Progenitor cell of endocrine pancreas (in vitro differentiated cells): ENCODE measurements at regions not wholly inside any gene's neighbourhood (a gene's known extent, or its start where the extent isn't known, plus 50 kb on each side); places are given as distances from the start of the nearest gene placed in this dataset.

Experiments used
- DNase-seq: peaks from one replicate; pipeline ENCODE4 v3.0.0; 2021; ENCODE audit warnings: low spot score; ENCODE audit not compliant: unreplicated experiment
- H3K27ac Mint-ChIP-seq: 2 replicates; pipeline ENCODE4 v1.8.0; 2021; ENCODE audit warnings: mild to moderate bottlenecking, moderate library complexity, mixed read lengths
- H3K27me3 Mint-ChIP-seq: 2 replicates; pipeline ENCODE4 v1.8.0; 2021; ENCODE audit warnings: mixed read lengths
- H3K36me3 Mint-ChIP-seq: 2 replicates; pipeline ENCODE4 v1.8.0; 2022; ENCODE audit warnings: mixed read lengths; ENCODE audit not compliant: insufficient read depth
- H3K4me1 Mint-ChIP-seq: 2 replicates; pipeline ENCODE4 v1.8.0; 2021; ENCODE audit warnings: low read depth, mixed read lengths
- H3K4me3 Mint-ChIP-seq: 2 replicates; pipeline ENCODE4 v1.8.0; 2021; ENCODE audit warnings: low read depth, mild to moderate bottlenecking, moderate library complexity, mixed read lengths
- H3K9me3 Mint-ChIP-seq: 2 replicates; pipeline ENCODE4 v1.8.0; 2021; ENCODE audit warnings: low read depth, mixed read lengths
- TF ChIP-seq, protein P1 (sequence below): fragments of 200-600 bp; sonication (generic); IDR thresholded peaks from one replicate; pipeline ENCODE4 v1.5.0; 2021; ENCODE audit warnings: antibody characterized with exemption, mild to moderate bottlenecking; ENCODE audit not compliant: unreplicated experiment

DNA sequence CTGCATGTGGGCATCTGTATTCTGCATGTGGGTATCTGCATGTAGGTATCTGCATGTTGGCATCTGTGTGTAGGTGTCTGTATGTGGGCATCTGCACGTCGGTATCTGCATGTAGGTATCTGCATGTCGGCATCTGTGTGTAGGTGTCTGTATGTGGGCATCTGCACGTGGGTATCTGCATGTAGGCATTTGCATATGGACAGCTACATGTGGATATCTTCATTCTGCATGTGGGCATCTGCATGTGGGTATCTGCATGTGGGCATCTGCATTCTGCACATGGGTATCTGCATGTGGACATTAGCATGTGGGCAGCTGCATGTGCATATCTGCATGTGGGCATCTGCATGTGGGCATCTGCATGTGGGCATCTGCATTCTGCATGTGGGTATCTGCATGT is 537.4 kb downstream of the RNF144A start:
- TF ChIP-seq, protein P1, sequence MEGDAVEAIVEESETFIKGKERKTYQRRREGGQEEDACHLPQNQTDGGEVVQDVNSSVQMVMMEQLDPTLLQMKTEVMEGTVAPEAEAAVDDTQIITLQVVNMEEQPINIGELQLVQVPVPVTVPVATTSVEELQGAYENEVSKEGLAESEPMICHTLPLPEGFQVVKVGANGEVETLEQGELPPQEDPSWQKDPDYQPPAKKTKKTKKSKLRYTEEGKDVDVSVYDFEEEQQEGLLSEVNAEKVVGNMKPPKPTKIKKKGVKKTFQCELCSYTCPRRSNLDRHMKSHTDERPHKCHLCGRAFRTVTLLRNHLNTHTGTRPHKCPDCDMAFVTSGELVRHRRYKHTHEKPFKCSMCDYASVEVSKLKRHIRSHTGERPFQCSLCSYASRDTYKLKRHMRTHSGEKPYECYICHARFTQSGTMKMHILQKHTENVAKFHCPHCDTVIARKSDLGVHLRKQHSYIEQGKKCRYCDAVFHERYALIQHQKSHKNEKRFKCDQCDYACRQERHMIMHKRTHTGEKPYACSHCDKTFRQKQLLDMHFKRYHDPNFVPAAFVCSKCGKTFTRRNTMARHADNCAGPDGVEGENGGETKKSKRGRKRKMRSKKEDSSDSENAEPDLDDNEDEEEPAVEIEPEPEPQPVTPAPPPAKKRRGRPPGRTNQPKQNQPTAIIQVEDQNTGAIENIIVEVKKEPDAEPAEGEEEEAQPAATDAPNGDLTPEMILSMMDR = no peak
- Mint-ChIP-seq H3K9me3 (no peaks in the 10 kb centered on the region), H3K36me3 (no peaks in the 10 kb centered on the region), H3K4me3 (no peak overlapping the region), H3K27me3 (no peaks in the 10 kb centered on the region), H3K27ac (no peak overlapping the region), H3K4me1 (no peaks in the 10 kb centered on the region)
- no peak for DNase-seq

DNA sequence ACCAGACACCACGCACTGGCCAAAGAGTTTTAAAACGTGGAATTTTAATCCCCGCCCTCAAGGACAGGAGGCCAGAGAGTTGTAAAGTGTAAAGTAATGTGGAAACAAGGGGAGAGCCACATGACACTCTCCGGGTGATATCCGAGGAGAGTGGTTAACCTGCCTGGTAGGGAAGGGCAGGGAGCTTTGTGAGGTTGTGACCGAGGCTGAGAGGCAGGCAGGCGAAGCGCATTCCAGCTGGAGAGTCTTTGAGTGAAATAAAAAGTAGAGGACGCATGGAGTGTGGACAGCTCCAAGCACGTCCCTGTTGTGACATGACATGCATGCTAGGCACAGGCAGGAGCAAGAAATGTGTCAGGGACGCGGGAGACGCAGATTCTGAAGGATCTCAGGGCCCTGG is 539.5 kb downstream of the RNF144A start:
- Mint-ChIP-seq H3K27me3 (no peaks in the 10 kb centered on the region), H3K36me3 (no peaks in the 10 kb centered on the region), H3K27ac (no peak overlapping the region), H3K9me3 (no peaks in the 10 kb centered on the region), H3K4me3 (no peak overlapping the region), H3K4me1 (no peaks in the 10 kb centered on the region)
- TF ChIP-seq, protein P1 = no peak
- DNase-seq = no peak

DNA sequence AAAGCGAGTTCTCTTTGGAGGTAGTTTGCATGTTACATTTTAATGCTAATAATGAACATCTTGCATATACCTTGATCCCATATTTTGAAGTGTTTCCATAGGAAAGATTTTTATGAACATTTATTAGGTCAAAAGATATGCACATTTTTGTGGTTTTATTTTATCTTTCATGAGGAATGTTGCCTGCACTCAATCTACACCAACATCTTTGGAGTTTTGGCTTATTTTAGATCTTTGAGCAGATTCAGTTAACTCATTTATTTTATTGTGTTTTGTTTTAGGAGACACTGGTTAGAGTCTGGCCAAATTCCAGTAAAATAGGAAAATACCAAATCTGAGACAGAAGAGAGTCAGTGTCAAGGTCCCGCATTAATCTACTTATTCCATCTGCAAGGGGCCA is 540.9 kb downstream of the RNF144A start:
- Mint-ChIP-seq H3K36me3 (no peaks in the 10 kb centered on the region), H3K9me3 (no peaks in the 10 kb centered on the region), H3K27ac (no peak overlapping the region), H3K4me1 (no peaks in the 10 kb centered on the region), H3K27me3 (no peaks in the 10 kb centered on the region), H3K4me3 (no peak overlapping the region)
- TF ChIP-seq, protein P1 = no peak
- DNase-seq = no peak

DNA sequence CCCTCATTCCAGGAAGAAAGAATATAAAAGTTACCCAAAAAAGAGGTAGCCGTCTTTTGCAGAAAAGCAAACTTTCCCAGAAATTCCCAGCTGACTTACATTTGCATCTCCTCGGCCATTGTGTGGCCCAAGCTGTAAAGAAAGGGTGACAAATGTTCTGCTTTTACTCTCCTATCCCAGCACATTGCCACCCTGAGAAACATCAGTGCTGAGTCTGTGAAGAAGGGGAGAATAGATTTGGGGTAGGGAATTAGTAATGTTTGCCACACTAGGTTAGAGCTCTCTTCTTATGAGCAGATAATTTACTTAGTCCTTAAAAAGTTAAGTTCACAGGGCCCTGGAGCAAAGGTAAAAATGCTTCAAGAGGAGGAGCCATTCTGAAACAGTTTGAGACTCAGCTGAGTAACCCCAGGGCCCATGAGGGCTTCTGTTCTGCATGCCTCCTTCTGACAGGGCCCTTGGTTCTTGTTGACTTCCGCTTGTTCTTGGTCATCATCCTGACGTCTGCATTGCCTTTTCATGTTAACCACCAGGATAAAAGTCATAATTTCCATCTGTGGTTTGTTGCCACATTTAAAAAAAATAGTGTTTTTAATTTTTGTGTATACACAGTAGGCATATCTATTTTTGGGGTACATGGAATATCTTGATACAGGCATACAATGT is 550.7 kb downstream of the RNF144A start:
- Mint-ChIP-seq H3K27me3 (no peaks in the 10 kb centered on the region), H3K4me3 (no peak overlapping the region), H3K4me1 (no peaks in the 10 kb centered on the region), H3K36me3 (no peaks in the 10 kb centered on the region), H3K27ac (no peak overlapping the region), H3K9me3 (no peaks in the 10 kb centered on the region)
- TF ChIP-seq, protein P1 = no peak
- no peak for DNase-seq

DNA sequence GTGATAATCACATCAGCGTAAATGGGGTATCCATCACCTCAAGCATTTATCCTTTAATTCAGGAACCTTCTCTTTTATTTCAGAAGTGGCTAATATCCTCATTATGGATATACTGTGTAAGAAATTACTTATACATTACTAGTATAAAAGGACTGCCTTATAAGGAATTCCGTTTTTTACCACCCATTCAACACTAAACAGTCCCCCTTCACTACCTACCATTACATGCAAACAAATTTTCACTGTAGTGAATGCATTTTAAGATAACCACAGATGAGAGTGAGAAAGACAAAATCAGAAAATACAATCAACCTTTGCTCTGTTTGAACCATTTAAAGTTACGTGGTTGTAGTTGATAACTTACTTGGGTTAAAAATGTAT is 551.2 kb downstream of the RNF144A start:
- Mint-ChIP-seq H3K4me3 (no peak overlapping the region), H3K4me1 (no peaks in the 10 kb centered on the region), H3K36me3 (no peaks in the 10 kb centered on the region), H3K27ac (no peak overlapping the region), H3K9me3 (no peaks in the 10 kb centered on the region), H3K27me3 (no peaks in the 10 kb centered on the region)
- TF ChIP-seq, protein P1 = no peak
- no peak for DNase-seq
